ENCODE measurements at regions not wholly inside any gene's neighbourhood (a gene's known extent, or its start where the extent isn't known, plus 50 kb on each side); places are given as distances from the start of the nearest gene placed in this dataset.
"Not testable (repeated sequence)": the region's sequence is repeated elsewhere in the genome, so short reads cannot be mapped to it uniquely, and the experiment has no call there.

GRCh38 chr12:114141921-114142564 lies 175.9 kb upstream of the RBM19 start:
- POLR2A ChIA-PET: no interaction called here
- CTCF ChIA-PET: no interaction called here

- POLR2A ChIA-PET: no interaction called here
- CTCF ChIA-PET: no interaction called here
Measured at GRCh38 chr12:114140576-114140975, 174.5 kb upstream of the RBM19 start.

- ChIA-PET CTCF (no interaction called here), POLR2A (no interaction called here)
Measured at GRCh38 chr12:114136631-114137030, 170.5 kb upstream of the RBM19 start.

- POLR2A ChIA-PET: no interaction called here
Measured at GRCh38 chr12:114134922-114135321, 168.8 kb upstream of the RBM19 start.

GRCh38 chr12:114131824-114132223 lies 165.7 kb upstream of the RBM19 start:
- ChIA-PET POLR2A (no interaction called here), CTCF (no interaction called here)

More at GRCh38 chr12:114134922-114135321, 168.8 kb upstream of the RBM19 start:
- CTCF ChIA-PET: no interaction called here

GRCh38 chr12:114123108-114123507 lies 157.0 kb upstream of the RBM19 start:
- ChIA-PET POLR2A (no interaction called here), CTCF (no interaction called here)

GRCh38 chr12:114122016-114122415 lies 155.9 kb upstream of the RBM19 start:
- ChIA-PET CTCF (no interaction called here), POLR2A (no interaction called here)

GRCh38 chr12:114119316-114119715 lies 153.2 kb upstream of the RBM19 start:
- POLR2A ChIA-PET: no interaction called here

GRCh38 chr12:114096461-114096860 lies 130.3 kb upstream of the RBM19 start:
- ChIA-PET POLR2A (no interaction called here), CTCF (no interaction called here)

More at GRCh38 chr12:114119316-114119715, 153.2 kb upstream of the RBM19 start:
- CTCF ChIA-PET: no interaction called here

- ChIA-PET POLR2A (no interaction called here), CTCF (no interaction called here)
Measured at GRCh38 chr12:114093520-114093919, 127.4 kb upstream of the RBM19 start.

- ChIA-PET POLR2A (no interaction called here), CTCF (no interaction called here)
Measured at GRCh38 chr12:114092981-114093380, 126.9 kb upstream of the RBM19 start.

GRCh38 chr12:114090211-114090610 lies 124.1 kb upstream of the RBM19 start:
- POLR2A ChIA-PET: no interaction called here
- CTCF ChIA-PET: no interaction called here

- ChIA-PET POLR2A (no interaction called here), CTCF (no interaction called here)
Measured at GRCh38 chr12:114073076-114073475, 107.0 kb upstream of the RBM19 start.

- CTCF ChIA-PET: no interaction called here
- POLR2A ChIA-PET: no interaction called here
Measured at GRCh38 chr12:114069507-114069906, 103.4 kb upstream of the RBM19 start.

GRCh38 chr12:114064497-114064896 lies 98.4 kb upstream of the RBM19 start:
- ChIA-PET CTCF (no interaction called here), POLR2A (no interaction called here)

- CTCF ChIA-PET, POLR2A ChIA-PET: not testable (repeated sequence)
Measured at GRCh38 chr12:114064034-114064433, 97.9 kb upstream of the RBM19 start.

GRCh38 chr12:114063435-114063834 lies 97.3 kb upstream of the RBM19 start:
- CTCF ChIA-PET: no interaction called here
- POLR2A ChIA-PET: no interaction called here

GRCh38 chr12:114056351-114056750 lies 90.2 kb upstream of the RBM19 start:
- CTCF ChIA-PET, POLR2A ChIA-PET: not testable (repeated sequence)

GRCh38 chr12:114054982-114055381 lies 88.9 kb upstream of the RBM19 start:
- CTCF ChIA-PET: no interaction called here
- POLR2A ChIA-PET: no interaction called here

- CTCF ChIA-PET: no interaction called here
- POLR2A ChIA-PET: no interaction called here
Measured at GRCh38 chr12:114046236-114046998, 80.3 kb upstream of the RBM19 start.

- ChIA-PET CTCF (no interaction called here), POLR2A (no interaction called here)
Measured at GRCh38 chr12:114045349-114045748, 79.2 kb upstream of the RBM19 start.

GRCh38 chr12:114041590-114041989 lies 75.5 kb upstream of the RBM19 start:
- CTCF ChIA-PET: no interaction called here
- POLR2A ChIA-PET: no interaction called here

Measured in activated CD8-positive, alpha-beta memory T cell treated with anti-CD3 and anti-CD28 coated beads for 36 hours (primary cell).